IPS DF 4.7 (cell line): ENCODE measurements at regions not wholly inside any gene's neighbourhood (a gene's known extent, or its start where the extent isn't known, plus 50 kb on each side); places are given as distances from the start of the nearest gene placed in this dataset.
A peak's percentile ranks its signal among the peaks of the same experiment; 100 is the strongest.

Source experiments
- DNase-seq: peaks from one replicate; pipeline ENCODE4 v3.0.0-alpha.2; 2013; ENCODE audit warnings: low spot score; ENCODE audit errors: extremely low read depth

- DNase-seq, result no peak
Measured at GRCh38 chr7:46391231-46392201, 470.4 kb upstream of the IGFBP3 start.

DNA sequence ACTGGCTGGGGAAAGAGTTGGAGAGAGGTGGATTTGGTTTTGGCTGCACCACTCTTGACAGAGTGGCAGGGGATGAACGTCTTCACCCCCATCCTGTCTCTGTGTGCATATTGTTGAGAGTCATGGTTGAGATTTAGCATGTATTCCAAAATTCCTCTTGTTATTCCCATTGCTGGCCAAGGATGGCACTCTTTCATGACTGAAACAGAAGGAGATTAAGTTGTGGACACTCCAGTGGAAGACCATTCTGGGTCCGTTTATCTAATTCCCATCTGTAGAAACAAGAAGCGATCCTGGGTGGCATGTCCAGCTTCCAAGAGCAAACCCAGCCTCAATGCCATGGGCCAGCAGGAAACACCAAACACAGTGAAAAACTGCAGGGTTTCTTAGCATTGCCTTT lies 469.0 kb upstream of the IGFBP3 start:
- no peak for DNase-seq

GRCh38 chr7:46389146-46389545 lies 468.1 kb upstream of the IGFBP3 start:
- DNase-seq, result no peak

DNA sequence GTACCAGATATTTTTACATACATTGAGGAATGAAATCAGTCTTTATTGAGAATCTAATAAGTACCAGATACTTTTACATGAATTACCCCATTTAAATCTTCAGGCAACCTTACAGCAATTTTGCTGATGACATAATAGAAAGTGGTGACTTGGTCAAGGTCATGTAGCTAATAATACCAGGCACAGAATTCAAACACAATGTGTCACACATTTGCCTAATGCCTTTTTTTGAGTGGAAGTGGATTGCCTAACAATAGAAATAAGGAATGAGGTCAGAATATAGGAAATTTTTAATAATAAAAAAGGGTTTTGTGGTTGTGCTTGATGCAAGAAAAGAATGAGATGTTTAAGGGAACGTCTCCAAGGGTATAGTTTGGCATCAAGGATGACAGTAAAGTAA lies 466.6 kb upstream of the IGFBP3 start:
- DNase-seq, result no peak

DNA sequence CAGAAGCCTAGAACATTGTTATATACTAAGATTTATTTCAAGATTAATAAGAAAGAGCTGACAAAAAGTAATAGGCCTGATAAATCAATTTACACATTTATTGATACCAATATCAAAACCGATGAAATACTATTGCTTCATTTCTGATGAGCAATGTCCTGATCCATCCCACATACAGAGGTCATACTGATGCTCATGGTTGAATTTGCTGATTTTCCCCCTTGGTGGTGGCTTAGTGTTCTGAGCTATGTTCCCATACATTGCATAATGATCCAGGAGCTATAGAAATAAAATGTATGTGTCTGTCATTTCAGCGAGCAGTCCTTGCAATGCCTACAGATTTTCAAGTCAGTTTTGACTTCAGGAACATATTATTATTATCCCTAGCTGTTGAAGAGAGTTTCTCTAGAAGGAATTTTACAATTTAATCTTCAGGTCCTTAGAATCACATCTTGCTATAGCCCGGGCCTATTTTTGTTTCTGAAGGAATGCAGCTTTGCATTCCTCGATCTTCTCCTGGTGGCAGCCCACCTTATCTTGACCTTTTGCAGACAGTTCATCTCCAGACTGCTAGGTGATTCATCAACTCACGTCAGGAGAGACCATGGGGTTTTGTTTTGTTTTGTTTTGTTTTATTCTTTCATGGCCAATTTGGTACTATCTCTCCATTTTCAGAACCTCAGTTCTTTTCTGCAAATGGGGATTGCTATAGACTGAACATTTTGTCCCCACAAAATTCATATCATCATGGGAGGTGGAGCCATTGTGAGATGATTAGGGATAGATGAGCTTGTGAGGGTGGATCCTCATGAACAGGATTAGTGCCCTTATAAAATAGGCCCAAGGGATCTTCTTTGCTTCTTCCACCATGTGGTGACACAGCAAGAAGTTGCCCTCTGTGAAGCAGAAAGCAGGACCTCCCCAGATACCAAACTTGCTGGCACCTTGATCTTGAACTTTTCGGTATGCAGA lies 465.6 kb upstream of the IGFBP3 start:
- no peak for DNase-seq

DNA sequence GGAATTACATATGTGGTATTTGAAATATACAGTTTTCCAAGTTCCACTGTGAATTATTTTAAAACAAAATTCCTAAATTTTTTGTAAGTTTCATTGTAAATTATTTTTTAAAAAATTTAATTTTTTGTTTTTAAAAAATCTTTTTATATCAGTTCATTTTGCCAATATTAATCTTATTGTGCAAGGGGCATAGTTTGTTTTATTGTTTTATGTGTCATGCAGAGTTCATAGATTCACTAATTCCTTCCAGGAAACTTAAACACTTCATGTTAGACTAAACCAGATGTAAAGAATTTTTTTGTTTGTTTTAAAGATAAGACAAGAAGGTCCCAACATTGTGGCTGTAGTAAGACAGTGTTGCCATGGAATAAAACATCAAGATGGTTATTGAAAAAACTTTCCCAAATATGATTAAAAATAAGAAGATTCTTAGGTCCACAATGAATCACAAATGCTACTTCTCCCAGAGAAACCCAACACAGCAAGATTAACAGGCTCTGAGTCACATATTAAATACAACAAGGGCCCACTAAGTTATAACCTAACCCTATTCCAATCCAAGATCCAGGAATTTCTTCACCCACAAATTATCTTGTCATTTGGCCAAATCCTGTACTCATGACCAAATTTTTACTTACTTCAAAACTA lies 464.7 kb upstream of the IGFBP3 start:
- no peak for DNase-seq

GRCh38 chr7:46383605-46384004 lies 462.5 kb upstream of the IGFBP3 start:
- DNase-seq, result no peak

DNA sequence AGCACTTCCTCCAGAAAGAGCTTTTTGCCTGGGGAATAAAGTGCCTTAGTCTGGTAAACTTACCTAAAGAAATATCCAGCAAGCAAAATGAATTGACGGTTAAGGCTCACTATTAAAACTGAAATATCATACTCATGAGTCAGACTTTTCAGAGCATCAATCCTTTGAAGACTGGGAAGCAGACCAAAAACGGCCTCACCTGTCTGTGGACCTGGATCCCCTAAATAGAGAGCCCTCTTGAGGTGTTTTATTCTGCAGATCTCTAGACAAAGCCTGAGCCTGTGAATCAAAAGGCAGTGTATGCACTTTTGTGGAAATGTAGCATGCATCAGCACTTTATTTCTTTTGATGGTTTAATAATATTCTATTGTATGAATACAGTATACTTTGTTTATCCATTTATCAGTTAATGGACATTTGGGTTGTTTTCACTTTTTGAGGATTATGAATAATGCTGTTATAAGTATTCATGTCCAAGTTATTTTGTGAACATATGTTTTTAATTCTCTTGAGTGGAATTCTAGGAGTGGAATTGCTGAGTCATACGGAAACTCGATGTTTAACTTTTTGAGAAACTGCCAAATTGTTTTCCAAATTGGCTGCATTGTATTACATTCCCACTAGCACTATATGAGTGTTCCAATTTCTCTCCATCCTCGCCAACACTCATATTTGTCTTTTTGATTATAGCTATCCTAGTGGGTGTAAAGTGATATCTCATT lies 449.0 kb upstream of the IGFBP3 start:
- DNase-seq, result no peak

DNA sequence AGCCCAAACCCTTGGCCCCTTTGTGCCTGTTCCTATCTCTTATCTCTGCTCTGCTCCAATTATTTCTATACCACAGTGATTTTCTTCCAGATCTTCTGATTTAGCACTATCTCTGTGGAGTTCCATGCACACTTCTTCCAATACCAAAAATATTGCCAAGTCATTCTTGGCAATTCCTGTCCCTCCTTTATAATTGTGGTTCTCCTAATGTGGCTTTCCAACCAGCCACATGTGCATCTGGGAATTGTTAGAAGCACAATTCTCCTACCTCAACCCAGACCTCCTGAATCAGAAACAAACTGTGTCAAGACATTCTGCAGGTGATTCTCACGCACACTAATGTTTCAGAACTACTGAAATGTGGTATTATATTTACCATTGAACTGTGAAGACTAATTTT lies 447.8 kb upstream of the IGFBP3 start:
- DNase-seq, result no peak

GRCh38 chr7:46366526-46366925 lies 445.5 kb upstream of the IGFBP3 start:
- no peak for DNase-seq

GRCh38 chr7:46363688-46364087 lies 442.6 kb upstream of the IGFBP3 start:
- DNase-seq, result no peak

DNA sequence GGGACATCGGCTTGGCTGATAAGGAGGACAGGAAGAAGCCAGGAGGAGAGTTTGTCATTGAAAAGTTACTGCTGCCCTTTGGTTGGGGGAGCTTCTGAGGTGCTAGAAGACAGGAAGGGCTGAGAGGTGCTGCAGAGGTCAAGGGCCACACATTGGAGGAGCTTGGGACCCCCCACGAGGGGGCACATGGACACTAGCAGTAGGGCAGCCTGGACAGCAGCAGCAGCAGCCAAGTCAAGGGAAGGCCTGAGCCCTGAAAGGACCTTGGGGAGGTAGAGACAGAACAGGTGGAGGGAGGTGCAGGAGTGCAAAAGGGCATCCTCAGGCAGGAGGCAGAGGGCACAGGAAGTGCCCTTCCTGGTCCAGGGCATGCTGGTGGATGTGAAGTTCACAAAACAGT lies 439.7 kb upstream of the IGFBP3 start:
- no peak for DNase-seq

GRCh38 chr7:46360296-46360695 lies 439.2 kb upstream of the IGFBP3 start:
- DNase-seq, result no peak

DNA sequence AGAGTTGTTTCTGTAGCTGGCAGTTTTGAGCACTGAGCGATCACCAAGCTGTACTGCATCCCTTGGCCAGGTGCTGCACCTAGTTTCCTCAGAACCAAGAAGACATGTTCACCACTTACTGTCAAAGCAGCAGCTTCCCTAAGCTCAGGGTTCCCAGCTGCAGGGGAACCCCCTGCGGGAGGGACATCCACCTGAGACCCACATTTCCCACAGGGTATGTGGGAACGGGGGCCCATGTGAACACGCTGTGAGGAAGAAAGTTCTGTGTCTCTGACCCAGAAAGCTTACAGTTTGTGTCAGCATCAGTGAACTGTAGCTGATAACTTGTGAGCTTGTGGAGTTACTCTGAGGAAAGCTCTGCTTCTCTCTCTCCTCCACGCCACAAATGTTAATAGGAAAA lies 436.8 kb upstream of the IGFBP3 start:
- no peak for DNase-seq

- DNase-seq, result no peak
Measured at GRCh38 chr7:46357290-46357689, 436.2 kb upstream of the IGFBP3 start.

DNA sequence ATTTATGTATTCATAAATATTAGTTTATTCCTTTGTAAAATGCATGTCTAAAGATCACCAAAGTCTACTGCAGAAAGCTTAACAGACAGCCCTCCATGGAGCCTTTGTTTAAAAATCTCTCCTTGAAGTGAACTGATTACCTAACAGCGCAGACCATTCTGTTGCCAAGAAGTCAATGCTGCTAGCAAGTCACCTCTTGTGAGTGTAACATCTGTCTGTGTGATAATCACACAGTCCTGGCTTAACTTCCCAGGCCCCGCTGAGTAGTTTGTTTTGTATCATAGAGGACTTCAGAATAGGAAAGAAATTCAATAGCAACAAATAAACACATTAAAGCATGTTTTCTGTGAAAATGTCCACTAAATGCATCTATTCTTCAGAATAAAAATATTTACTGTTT lies 435.3 kb upstream of the IGFBP3 start:
- no peak for DNase-seq

DNA sequence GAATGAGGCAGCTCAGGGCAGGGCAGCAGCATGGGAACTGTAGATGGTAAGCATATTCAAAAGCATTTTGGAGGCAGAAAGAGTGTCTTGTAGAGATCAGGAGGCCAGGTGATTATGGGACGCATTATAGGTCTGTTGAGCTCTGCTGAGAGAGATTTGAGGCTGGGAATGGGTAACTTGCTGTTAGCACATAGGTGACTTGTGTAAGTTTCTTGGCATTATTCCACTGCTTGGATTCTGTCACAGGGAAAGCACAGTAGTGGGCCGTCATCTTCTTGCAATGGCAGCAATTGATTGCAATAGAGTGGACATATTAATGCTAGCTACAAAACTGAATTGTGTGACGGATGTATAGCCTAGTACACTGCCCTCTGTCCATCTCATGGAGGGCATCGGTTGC lies 434.3 kb upstream of the IGFBP3 start:
- DNase-seq, result no peak

GRCh38 chr7:46352004-46352954 lies 431.2 kb upstream of the IGFBP3 start:
- DNase-seq, result peak; percentile 22

DNA sequence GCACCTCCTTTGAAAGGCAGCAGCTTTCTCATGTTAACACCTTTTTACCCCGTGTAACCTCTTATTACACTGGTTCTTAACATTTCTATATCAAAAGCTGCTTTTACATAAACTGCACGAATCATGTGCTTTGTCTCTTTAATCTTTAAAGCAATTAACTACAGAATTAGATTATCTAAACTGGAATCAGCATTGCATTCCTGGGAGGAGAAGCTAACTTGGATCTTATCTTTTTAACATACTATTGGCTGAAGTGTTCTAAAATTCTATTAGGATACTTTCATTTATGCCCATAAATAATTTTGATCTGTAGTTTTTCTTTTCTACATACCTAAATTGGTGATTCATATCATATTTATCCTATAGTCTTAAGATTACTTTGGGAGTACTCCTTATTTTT lies 428.4 kb upstream of the IGFBP3 start:
- DNase-seq, result no peak

- DNase-seq, result no peak
Measured at GRCh38 chr7:46344533-46344932, 423.5 kb upstream of the IGFBP3 start.
